Activated CD4-positive, alpha-beta T cell treated with anti-CD3 and anti-CD28 coated beads for 36 hours (primary cell): ENCODE measurements at regions not wholly inside any gene's neighbourhood (a gene's known extent, or its start where the extent isn't known, plus 50 kb on each side); places are given as distances from the start of the nearest gene placed in this dataset.

Experiments
- ATAC-seq: fragments of 200-7000 bp; cut with Tn5 transposase; one replicate; pipeline ENCODE4 v1.10.0; 2021; ENCODE audit warnings: mild to moderate bottlenecking, moderate library complexity
- CTCF ChIA-PET: fragments of 350-600 bp; sonication (Branson Sonifier 250); formaldehyde crosslinking; loops from one replicate; lab custom pipeline; 2021; ENCODE audit warnings: antibody characterized with exemption; lab: Charles Lee
- POLR2A ChIA-PET: fragments of 350-600 bp; sonication (Branson Sonifier 250); formaldehyde crosslinking; loops from one replicate; lab custom pipeline; 2021; ENCODE audit warnings: antibody characterized with exemption, inconsistent platforms; lab: Charles Lee
- DNase-seq: peaks from one replicate; pipeline ENCODE4 v3.0.0-alpha.2; 2020
- H3K27ac Mint-ChIP-seq: one replicate; pipeline ENCODE4 v1.8.0; 2021; ENCODE audit warnings: mixed read lengths
- H3K27me3 Mint-ChIP-seq: one replicate; pipeline ENCODE4 v1.8.0; 2021; ENCODE audit warnings: mixed read lengths
- H3K36me3 Mint-ChIP-seq: one replicate; pipeline ENCODE4 v1.8.0; 2021; ENCODE audit warnings: low read depth, mixed read lengths
- H3K4me1 Mint-ChIP-seq: one replicate; pipeline ENCODE4 v1.8.0; 2021; ENCODE audit warnings: mixed read lengths
- H3K4me3 Mint-ChIP-seq: one replicate; pipeline ENCODE4 v1.8.0; 2021; ENCODE audit warnings: mild to moderate bottlenecking, moderate library complexity, mixed read lengths
- H3K9me3 Mint-ChIP-seq: one replicate; pipeline ENCODE4 v1.8.0; 2021; ENCODE audit warnings: low read depth, mixed read lengths
- intact Hi-C, 2 experiments: fragments of 100-400 bp; cut with DNase I in 1 of 2; cut with micrococcal nuclease in 1 of 2; formaldehyde crosslinking; loops; one replicate each; pipeline versions ENCODE4 v1.14.2 to v1.15.1; 2022 to 2024; cut with DNase I, micrococcal nuclease

DNA sequence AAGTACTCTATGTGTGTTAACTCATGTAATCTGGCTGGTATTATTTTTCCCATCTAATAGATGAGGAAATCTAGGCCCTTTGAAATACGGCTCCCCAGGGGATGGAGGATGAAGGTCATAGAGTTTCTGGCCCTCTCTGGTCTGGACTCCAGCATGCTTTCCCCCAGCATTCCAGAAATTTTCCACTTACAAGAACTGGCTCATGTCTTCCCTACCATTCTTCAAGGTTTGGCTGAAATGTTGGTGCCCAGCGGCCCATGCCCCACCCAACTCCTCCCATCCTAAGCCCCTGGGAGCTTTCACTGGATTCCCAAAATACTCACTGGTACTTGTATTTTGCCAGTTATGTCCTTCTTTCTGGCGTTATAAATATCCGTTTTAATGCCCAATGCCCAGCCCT lies 237.5 kb upstream of the NLRP1 start:
- no peak for ATAC-seq
- Mint-ChIP-seq H3K4me3 (no peak overlapping the region), H3K36me3 (no peaks in the 10 kb centered on the region), H3K27me3 (peaks cover 23% of the 10 kb centered on the region), H3K27ac (no peak overlapping the region), H3K4me1 (no peaks in the 10 kb centered on the region), H3K9me3 (no peaks in the 10 kb centered on the region)
- intact Hi-C loops, result no loop called here
- CTCF ChIA-PET, result interaction anchor here (0.7 kb wide), 1 partner anchor 37 kb away, joined by 5 read pairs; no protein-coding TSS in a partner anchor
- POLR2A ChIA-PET, result no interaction called here
- no peak for DNase-seq

DNA sequence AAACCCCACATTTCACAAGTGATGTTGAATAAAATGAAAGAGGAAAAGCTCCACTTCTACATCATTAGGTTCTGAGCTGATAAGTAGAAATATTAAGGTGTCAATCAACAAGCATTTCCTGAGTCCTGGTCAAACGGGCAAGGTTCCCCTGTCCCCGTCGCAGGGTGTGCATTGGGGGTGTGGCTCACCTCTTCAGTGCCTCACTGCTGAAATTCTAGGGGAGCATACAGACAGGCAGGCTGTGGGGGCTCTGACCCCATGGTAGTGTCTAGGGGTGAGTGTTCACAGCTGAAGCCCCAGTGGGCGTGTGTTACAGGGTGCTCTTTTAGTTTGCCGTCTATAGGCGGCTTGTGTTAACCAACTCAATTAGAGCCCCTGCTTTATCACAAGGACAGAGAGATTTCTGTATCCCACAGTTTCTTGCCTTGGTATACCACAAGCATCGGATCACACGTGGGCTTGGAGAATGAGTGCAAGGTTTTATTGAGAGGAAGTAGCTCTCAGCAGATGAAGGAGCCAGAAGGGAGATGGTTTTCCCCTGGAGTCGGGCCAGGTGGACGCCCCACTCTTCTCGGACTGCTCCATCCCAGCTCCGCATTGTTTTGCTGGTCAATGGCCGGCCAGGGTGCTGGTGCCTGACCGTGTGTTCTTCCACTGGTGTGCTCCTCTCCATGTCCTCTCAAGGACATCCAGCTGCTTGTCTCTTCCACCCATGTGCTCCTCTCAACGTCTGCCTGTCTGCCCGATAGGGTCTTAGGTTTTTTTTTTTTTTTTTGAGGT lies 238.2 kb upstream of the NLRP1 start:
- Mint-ChIP-seq H3K4me3 (no peak overlapping the region), H3K36me3 (no peaks in the 10 kb centered on the region), H3K27ac (no peak overlapping the region), H3K4me1 (no peaks in the 10 kb centered on the region), H3K27me3 (peaks cover 26% of the 10 kb centered on the region), H3K9me3 (peaks cover 2% of the 10 kb centered on the region)
- intact Hi-C loops, result no loop called here
- DNase-seq (no peak), ATAC-seq (no peak)
- POLR2A ChIA-PET, result no interaction called here
- CTCF ChIA-PET, result no interaction called here

GRCh38 chr17:5823219-5823618 lies 238.9 kb upstream of the NLRP1 start:
- ChIA-PET POLR2A (no interaction called here), CTCF (no interaction called here)
- intact Hi-C loops, result no loop called here
- no peak overlapping the region for H3K4me3 Mint-ChIP-seq
- H3K36me3 Mint-ChIP-seq, result no peaks in the 10 kb centered on the region
- DNase-seq, result no peak
- no peaks in the 10 kb centered on the region for H3K4me1 Mint-ChIP-seq
- ATAC-seq, result no peak
- H3K27me3 Mint-ChIP-seq, result peaks cover 22% of the 10 kb centered on the region
- no peak overlapping the region for H3K27ac Mint-ChIP-seq
- H3K9me3 Mint-ChIP-seq, result peaks cover 3% of the 10 kb centered on the region

DNA sequence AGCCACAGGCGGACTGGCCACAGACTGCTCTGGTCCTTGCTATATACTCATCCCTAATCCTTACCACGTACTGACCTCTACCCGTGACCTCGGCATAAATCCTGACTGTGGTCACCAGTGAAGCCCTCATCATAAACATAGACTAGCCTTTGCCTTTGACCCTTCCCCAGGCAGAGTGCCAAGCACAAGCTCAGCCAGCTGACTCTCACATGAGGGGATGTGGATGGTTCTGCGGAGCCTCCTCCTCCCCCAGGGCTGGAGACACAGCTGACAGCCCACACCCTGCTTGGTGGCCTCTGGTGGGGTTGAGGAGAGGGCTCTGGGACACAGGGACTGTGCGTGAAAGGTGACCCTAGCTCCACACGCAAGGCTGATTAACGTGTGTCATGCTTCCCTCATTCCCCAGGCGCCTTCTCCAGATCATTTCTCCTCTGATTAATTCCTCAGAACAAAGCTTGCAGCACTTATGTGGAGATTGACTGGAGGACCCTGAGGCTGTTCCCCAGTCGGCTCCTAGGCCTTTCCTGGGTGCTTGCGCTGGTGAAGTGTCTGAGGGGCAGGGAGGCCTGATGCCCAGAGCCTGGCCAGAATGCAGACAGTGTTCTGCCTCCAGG lies 241.5 kb upstream of the NLRP1 start:
- ChIA-PET CTCF (interaction anchor here (0.7 kb wide), 1 partner anchor 87 kb away, joined by 3 read pairs; no protein-coding TSS in a partner anchor), POLR2A (no interaction called here)
- DNase-seq (no peak), ATAC-seq (no peak)
- no peak overlapping the region for H3K4me3 Mint-ChIP-seq
- H3K36me3 Mint-ChIP-seq, result no peaks in the 10 kb centered on the region
- H3K4me1 Mint-ChIP-seq, result no peaks in the 10 kb centered on the region
- H3K27me3 Mint-ChIP-seq, result peaks cover 12% of the 10 kb centered on the region
- peaks cover 3% of the 10 kb centered on the region for H3K9me3 Mint-ChIP-seq
- intact Hi-C loops, result no loop called here
- H3K27ac Mint-ChIP-seq, result no peak overlapping the region

DNA sequence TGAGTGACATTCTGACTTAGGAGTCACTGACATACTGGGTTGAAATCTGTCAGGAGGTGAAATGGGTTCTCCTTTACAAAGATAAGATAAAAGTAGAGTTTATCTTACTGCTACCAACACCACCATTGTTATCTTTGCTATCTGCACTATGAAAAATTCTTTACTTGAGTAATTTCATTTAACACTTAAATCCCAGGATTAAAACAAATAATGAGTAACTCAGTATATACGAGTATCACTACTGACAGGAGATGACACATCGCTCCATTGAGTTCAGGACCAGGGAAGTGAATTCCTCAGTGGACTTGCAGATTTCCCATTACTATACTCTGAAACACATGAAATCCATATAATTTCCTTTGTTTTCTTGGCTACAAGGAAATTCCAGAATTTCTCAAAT lies 242.1 kb upstream of the NLRP1 start:
- no peak overlapping the region for H3K4me3 Mint-ChIP-seq
- POLR2A ChIA-PET, result no interaction called here
- no peaks in the 10 kb centered on the region for H3K36me3 Mint-ChIP-seq
- peaks cover 3% of the 10 kb centered on the region for H3K9me3 Mint-ChIP-seq
- CTCF ChIA-PET, result no interaction called here
- DNase-seq (no peak), ATAC-seq (no peak)
- intact Hi-C loops, result no loop called here
- no peak overlapping the region for H3K27ac Mint-ChIP-seq
- peaks cover 10% of the 10 kb centered on the region for H3K27me3 Mint-ChIP-seq
- H3K4me1 Mint-ChIP-seq, result no peaks in the 10 kb centered on the region

GRCh38 chr17:5830921-5831320 lies 239.3 kb upstream of the WSCD1 start:
- POLR2A ChIA-PET, result no interaction called here
- ATAC-seq (no peak), DNase-seq (no peak)
- Mint-ChIP-seq H3K36me3 (no peaks in the 10 kb centered on the region), H3K4me1 (peaks cover 11% of the 10 kb centered on the region), H3K27ac (no peak overlapping the region), H3K9me3 (peaks cover 3% of the 10 kb centered on the region), H3K27me3 (peaks cover 8% of the 10 kb centered on the region), H3K4me3 (no peak overlapping the region)
- intact Hi-C loops, result no loop called here
- CTCF ChIA-PET, result interaction anchor here (0.6 kb wide), 1 partner anchor 77 kb away, joined by 3 read pairs; no protein-coding TSS in a partner anchor

- peaks cover 5% of the 10 kb centered on the region for H3K27me3 Mint-ChIP-seq
- ChIA-PET POLR2A (no interaction called here), CTCF (interaction anchor here (0.6 kb wide), 1 partner anchor 551 kb away, joined by 3 read pairs; the partner anchor contains the start of gene RABEP1)
- no peaks in the 10 kb centered on the region for H3K36me3 Mint-ChIP-seq
- no peaks in the 10 kb centered on the region for H3K9me3 Mint-ChIP-seq
- no peak for DNase-seq
- peaks cover 11% of the 10 kb centered on the region for H3K4me1 Mint-ChIP-seq
- no peak for ATAC-seq
- intact Hi-C loops, result no loop called here
- H3K4me3 Mint-ChIP-seq, result no peak overlapping the region
- no peak overlapping the region for H3K27ac Mint-ChIP-seq
These were observed 237.3 kb upstream of the WSCD1 start for GRCh38 chr17:5832886-5833285.

DNA sequence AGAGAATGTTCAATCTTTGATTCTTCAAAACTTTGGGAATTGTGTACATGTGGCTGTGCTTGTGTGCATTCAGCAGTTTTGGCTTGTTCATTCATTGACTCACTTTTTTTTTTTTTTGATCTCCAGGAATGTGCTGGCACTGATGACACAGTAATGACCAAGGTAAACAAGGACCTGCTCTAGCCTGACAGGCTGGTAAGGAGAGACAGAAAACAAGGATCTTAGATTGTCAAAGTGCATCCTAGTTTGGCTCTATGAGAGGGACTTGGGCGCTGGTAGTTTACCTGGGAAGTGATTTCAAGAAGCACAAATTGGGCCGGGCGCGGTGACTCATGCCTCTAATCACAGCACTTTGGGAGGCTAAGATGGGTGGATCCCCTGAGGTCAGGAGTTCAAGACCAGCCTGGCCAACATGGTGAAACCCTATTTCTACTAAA lies 233.1 kb upstream of the WSCD1 start:
- no peak for DNase-seq

DNA sequence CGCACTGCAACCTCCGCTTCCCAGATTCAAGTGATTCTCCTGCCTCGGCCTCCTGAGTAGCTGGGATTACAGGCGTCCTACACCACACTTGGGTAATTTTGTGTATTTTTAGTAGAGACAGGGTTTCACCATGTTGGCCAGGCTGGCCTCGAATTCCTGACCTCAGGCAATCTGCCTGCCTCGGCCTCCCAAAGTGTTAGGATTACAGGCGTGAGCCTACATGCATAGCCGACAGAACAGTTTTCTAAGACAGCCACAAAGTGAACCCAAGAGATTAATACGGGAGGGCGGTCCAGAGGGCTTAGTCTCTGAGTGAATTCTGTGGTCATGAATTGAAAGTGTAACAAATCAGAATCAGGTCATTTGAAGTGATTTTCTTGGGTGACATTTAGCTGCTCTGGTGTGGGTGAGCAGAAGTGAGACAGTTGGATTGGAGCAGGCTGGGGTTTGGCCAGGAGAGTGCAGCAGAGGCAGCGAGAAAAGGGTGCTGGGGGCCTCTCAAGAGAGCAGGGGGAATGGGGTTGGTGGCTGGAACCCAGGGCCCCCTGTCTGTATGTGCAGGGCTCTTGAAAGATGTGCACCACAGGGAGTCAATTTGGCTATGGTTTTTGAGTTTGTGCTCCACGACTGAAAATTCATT lies 231.4 kb upstream of the WSCD1 start:
- no peaks in the 10 kb centered on the region for H3K36me3 Mint-ChIP-seq
- H3K4me1 Mint-ChIP-seq, result peaks cover 6% of the 10 kb centered on the region
- ATAC-seq (no peak), DNase-seq (no peak)
- intact Hi-C loops, result no loop called here
- ChIA-PET CTCF (interaction anchor here (1.5 kb wide), 1 partner anchor 9 kb away, joined by 4 read pairs; no protein-coding TSS in a partner anchor), POLR2A (interaction anchor here (0.6 kb wide), 1 partner anchor 546 kb away, joined by 3 read pairs; no protein-coding TSS in a partner anchor)
- H3K27me3 Mint-ChIP-seq, result no peaks in the 10 kb centered on the region
- no peak overlapping the region for H3K4me3 Mint-ChIP-seq
- no peaks in the 10 kb centered on the region for H3K9me3 Mint-ChIP-seq
- no peak overlapping the region for H3K27ac Mint-ChIP-seq

More for the DNA sequence above, 233.1 kb upstream of the WSCD1 start:
- no peaks in the 10 kb centered on the region for H3K27me3 Mint-ChIP-seq
- H3K27ac Mint-ChIP-seq, result no peak overlapping the region
- H3K9me3 Mint-ChIP-seq, result no peaks in the 10 kb centered on the region
- ChIA-PET CTCF (no interaction called here), POLR2A (no interaction called here)
- H3K4me3 Mint-ChIP-seq, result no peak overlapping the region
- ATAC-seq, result no peak
- no peaks in the 10 kb centered on the region for H3K36me3 Mint-ChIP-seq
- H3K4me1 Mint-ChIP-seq, result peaks cover 11% of the 10 kb centered on the region
- intact Hi-C loops, result no loop called here

DNA sequence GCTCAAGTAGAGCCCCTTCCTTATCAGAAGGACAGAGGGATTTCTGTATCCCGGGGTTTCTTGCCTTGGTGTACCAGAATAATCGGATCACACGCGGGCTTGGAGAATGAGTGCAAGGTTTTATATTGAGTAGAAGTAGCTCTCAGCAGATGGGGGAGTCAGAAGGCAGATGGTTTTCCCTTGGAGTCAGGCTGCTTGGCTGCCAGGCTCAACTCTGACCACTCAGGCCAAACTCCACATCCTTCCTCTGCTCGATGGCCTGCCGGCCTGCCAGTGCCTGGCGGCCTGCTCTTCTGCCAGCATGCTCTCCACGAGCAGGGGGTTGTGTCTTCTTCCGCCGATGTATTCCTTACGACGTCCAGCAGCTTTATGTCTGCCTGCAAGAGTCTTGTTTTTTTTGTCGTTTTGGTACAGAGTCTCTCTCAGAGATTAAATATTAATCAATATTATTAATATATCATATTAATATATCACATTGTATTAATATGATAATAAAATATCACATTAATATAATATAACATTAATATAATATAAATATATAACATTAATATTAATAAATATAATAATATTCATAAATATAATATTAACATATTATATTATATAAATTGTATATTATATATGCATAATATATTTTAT lies 229.2 kb upstream of the WSCD1 start:
- no peak for DNase-seq
- Mint-ChIP-seq H3K4me3 (no peak overlapping the region), H3K4me1 (no peaks in the 10 kb centered on the region)

DNA sequence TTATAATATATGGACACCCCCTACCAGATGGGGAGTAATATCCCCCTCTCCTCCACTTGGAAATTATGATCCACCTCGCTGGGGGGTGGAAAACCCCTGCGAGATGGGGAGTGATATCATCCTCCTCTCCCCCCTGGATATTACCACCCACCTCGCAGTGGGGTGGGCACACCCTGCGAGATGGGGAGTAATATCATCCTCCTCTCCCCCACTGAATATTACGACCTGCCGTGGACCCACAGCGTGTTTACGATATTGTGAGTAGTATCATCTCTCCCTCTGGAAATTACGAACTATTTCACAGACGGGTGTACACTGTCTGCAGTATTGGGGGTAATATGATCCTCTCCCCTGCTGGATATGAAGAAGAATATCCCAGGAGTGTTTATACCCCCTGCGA lies 228.3 kb upstream of the WSCD1 start:
- H3K4me1 Mint-ChIP-seq, result no peaks in the 10 kb centered on the region
- H3K36me3 Mint-ChIP-seq, result no peaks in the 10 kb centered on the region
- ATAC-seq, result no peak
- intact Hi-C loops, result no loop called here
- DNase-seq, result no peak
- H3K27ac Mint-ChIP-seq, result no peak overlapping the region
- CTCF ChIA-PET, result no interaction called here
- no peaks in the 10 kb centered on the region for H3K27me3 Mint-ChIP-seq
- no peaks in the 10 kb centered on the region for H3K9me3 Mint-ChIP-seq
- H3K4me3 Mint-ChIP-seq, result no peak overlapping the region
- POLR2A ChIA-PET, result no interaction called here

More for the DNA sequence above, 229.2 kb upstream of the WSCD1 start:
- ChIA-PET CTCF (interaction anchor here (0.6 kb wide), 1 partner anchor 8 kb away, joined by 3 read pairs; no protein-coding TSS in a partner anchor), POLR2A (no interaction called here)
- H3K36me3 Mint-ChIP-seq, result no peaks in the 10 kb centered on the region
- intact Hi-C loops, result no loop called here
- H3K27ac Mint-ChIP-seq, result no peak overlapping the region
- no peaks in the 10 kb centered on the region for H3K9me3 Mint-ChIP-seq
- H3K27me3 Mint-ChIP-seq, result no peaks in the 10 kb centered on the region
- ATAC-seq, result no peak
